SHP77 treated with DMSO at 0.1 percent for 48 hours (cell line): ENCODE measurements at regions not wholly inside any gene's neighbourhood (a gene's known extent, or its start where the extent isn't known, plus 50 kb on each side); places are given as distances from the start of the nearest gene placed in this dataset.

ENCODE experiments used
- DNase-seq: peaks from one replicate; lab custom pipeline; 2025; lab: John Stamatoyannopoulos, UW

DNA sequence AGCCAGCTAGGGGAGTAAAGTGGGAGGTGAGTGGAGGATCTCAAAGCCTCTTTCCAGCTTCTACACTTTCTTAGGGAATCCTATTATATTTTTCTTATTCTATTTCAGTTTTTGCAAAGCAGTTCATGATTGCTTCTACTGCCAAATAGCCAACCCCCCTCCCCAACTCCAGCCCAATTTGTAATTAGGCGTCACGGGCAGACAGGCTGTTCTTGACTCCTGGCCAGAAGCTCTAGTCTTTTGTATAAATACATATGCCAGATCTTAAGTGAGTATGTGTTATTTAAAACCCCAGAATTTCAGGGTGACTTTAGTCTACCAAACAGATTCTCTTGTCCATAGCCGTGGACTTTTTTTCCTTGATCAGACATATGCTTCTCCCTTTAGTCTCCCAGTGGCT lies 255.2 kb downstream of the BUB3 start:
- no peak for DNase-seq

DNA sequence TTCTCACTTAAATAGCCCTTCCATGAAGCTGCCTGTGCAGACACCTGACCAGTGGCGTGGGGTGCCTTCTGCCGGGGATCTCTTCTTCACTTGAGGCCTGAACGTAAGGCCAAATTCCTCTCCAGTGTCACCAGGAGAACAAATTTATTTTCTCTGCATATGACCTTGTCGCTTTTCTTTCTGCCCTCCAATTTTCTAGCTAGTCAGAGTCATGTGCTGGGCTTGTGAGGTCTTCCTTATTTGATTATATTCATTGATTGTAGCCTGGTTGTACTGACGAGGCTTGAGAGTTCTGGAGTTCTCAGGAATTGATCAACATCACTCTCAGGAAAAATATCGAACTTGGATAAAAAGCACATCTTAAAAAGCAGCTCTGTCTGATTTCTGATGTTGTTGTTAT lies 255.7 kb downstream of the BUB3 start:
- no peak for DNase-seq

DNA sequence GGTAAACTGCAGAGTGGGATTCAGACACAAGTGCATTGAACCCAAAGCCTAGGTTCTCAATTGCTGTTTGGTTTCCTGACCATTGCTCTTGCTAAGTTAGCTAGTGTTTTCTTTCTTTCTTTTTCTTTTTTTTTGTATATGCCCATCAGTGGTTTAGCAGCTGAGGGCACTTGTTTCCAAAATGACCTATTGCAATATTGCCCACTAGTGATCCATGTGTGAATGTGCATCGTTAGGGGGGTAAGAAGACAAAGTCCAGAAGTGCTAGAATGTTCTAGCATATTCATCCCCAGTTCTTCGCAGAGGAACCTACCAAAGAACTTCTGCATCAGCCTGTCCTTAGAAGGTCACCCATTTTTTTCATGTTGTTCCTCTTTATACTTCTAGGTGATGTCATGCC lies 252.8 kb upstream of the GPR26 start:
- no peak for DNase-seq

DNA sequence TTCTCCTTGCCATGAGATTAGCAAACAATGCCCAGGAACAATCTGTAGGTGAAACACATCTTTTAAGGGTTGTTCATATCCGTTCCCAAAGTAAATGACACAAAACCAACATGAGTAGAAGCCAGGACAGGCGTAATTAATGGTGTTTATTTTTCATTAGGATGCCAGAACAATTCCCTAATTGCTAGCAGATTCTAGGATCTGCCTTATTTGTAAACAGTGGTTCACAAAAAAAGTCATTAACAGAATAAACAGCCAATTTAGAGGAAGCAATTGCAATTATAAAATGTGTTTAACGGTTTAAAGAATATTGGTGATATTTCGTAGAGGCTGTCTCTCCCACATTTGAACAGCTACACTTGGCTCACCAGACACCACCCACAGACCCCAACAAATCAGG lies 250.6 kb upstream of the GPR26 start:
- DNase-seq = no peak

DNA sequence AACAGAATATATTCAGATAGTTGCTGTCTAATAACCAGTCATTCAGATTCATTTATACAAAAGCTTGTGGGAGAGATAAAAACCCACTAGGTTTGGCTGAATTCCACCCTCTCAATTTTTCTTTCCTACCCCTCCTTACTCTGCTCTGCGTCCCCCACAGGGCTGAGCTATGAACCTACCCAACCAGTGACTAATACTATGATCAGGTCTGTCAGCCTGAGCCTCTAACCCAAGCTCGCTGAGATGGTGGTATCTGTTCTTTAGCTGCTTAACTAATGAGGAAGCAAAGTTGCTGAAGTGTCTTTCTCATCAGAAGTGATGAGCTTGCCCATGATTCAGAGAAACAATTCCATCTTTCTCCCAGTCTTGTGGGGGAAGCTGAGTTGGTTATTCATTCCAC lies 248.7 kb upstream of the GPR26 start:
- no peak for DNase-seq

- DNase-seq = no peak
Measured at GRCh38 chr10:123421461-123421860, 244.7 kb upstream of the GPR26 start.

DNA sequence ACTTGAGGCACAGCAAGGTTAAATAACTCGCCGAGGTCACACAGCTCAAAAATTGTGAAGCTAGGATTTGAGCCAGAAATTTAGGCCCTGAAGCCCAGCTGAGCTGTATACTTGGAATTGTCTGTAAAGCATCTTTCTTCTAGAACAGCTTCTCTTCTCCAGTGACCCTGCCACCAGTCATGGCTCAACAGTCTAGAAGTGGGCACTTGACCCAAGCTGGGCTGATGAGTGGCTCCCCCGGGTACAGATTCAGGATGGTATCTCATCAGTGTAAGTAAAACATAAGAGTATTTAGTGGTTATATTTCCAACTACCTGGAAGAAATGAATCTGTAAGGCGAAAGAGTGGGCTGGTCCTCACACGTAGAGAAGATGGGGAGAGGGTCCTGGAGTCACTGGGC lies 243.9 kb upstream of the GPR26 start:
- no peak for DNase-seq

- no peak for DNase-seq
Measured at GRCh38 chr10:123424537-123424936, 241.6 kb upstream of the GPR26 start.

GRCh38 chr10:123425680-123426079 lies 240.5 kb upstream of the GPR26 start:
- DNase-seq = no peak

DNA sequence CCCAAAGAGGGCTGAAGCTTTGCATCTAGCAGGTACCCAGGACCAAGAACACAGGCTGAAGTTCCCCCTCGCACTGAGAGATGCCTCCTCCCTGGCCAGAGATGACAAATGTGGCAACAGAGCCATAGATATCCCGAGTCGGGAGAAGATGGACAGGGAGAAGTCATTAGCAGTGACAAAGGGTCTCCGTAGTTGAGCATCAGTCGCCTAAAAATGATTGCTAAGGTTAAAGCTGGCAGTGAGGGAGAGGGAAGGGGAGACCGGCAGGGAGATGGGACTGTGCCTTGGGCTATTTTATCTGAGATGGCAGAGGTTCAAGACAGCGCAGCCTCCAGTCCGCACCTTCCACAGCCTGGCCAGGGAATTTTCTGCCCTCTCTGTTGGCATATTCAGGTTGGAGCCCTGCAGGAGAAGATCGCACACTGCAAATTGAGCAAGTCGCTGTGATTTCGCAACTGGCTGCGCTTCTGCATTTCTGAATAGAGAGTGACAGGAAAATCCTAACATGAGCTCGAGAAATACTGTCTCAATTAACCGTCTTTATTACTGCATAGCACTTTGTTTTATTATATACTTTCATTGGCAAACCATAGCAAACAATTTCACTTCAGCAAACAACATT lies 238.9 kb upstream of the GPR26 start:
- no peak for DNase-seq

- DNase-seq = no peak
Measured at GRCh38 chr10:123428391-123428790, 237.8 kb upstream of the GPR26 start.

DNA sequence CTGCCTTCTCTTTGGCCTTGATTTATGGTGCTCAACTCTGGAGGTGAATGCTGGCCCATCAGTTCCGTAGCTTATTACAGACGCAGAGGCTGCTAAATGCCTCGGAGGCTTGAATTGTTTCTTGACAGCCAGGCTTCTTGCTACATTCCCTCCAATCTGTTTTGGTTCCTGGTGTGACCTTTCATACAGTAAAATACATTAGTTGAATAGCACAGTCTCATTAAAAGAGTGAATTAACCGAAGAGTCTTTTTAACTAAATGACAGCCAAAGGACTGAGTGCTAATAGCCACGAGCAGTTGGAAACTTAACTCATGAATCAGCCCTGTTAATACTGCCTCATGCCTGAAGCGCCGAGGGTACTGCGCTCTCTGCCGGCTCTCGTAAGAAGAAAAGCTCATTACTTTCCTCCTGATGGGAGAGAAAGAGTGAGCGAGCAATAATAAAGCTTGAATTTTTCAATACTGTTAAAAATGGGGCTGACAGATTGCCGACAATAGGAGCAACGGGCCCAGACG lies 236.4 kb upstream of the GPR26 start:
- no peak for DNase-seq

DNA sequence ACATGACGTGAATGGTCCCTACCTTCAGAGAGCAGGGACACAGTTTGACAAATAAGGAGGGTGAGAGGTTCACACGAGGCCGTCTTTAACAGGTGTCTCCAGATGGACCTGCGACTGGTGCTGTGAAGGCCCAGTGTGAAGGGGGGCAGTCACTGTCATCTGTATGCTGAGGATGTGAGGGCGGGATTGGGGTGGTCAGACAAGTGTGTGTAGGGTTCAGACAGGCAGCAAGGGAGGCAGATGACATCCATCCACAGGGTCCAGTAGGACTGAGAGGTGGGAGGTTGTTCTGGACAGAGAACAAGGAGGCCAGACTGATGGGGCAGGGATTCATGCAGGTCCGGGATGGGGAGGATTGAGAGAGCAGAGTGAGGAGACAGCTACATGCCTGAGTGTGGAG lies 232.6 kb upstream of the GPR26 start:
- no peak for DNase-seq

GRCh38 chr10:123434435-123435039 lies 231.6 kb upstream of the GPR26 start:
- no peak for DNase-seq

DNA sequence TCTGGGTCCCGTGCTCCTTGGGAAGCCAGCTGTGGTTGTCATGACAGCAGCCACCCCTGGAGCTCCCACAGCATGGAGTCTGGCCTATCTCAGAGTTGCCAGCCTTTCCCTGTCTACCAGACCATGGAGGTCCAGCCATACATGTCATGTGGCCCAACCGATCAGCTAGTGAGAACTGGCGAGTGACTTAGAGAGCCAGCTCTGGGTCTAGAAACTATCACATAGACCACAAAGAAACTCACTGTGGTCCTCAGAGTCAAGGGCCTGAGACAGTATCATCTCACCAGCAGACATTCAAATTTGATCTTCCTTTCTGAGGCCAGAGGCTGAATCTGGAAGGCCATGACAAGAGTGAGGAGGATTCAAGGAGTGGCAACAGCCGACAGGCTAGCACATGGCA lies 223.3 kb upstream of the GPR26 start:
- DNase-seq = no peak

- no peak for DNase-seq
Measured at GRCh38 chr10:123443924-123444323, 222.2 kb upstream of the GPR26 start.

DNA sequence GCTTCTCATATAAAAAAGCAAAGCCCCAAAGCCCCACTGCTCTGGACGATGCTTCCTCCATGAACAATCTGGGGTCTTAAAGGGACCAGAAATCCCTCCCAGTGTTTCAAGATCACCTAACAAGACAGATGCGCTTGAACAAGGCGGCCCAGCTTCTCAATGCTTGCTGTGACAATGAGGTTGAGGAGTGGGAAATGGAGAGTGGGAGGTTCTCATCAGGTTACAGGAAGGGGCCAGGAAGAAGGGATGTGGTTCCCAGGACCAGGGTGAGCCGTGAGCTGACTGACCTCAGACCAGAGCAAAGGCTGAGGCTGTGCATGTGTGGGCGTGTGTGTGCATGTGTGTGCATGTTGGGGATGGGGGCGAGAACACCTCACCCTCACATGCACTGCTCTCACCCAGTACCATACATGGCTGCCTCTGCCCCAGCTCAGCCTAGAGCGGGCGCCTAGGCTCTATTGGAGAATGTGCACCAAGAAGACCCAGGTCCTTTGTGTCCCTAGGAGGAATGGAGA lies 220.8 kb upstream of the GPR26 start:
- DNase-seq = no peak

DNA sequence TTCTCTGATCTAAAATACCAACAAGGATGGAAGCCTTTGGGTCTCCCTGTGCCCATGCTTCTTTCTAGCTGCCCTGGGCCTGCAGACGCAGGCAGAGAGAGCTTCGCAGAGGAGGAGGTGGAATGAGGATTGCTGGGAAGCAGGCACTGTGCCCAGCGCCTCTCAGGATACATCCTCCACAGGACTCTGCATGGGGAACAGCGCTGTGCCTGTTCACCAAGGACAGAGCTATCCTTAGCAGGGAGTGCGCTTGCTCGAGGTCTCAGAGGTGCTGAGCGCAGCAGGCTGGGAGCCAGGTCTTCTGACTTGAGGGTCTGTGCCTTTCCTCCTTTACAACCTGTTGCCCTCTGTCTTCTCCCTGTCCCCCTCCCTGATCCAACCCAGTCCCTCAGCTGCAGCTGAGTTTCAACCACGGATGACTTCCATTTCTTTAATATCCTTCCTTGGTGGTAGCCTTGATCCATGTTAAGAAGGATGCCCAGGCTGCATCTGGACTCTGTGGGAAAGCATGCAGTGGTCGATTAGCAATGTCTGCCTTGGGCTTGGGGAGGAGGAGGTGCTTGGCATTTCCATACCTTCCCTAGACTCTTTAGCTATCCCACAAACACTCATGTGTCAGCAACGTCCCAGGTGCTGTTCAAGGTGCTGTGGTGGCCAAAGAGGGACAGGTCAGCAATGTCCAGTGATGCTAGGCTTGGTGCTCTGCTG lies 219.6 kb upstream of the GPR26 start:
- DNase-seq = no peak

DNA sequence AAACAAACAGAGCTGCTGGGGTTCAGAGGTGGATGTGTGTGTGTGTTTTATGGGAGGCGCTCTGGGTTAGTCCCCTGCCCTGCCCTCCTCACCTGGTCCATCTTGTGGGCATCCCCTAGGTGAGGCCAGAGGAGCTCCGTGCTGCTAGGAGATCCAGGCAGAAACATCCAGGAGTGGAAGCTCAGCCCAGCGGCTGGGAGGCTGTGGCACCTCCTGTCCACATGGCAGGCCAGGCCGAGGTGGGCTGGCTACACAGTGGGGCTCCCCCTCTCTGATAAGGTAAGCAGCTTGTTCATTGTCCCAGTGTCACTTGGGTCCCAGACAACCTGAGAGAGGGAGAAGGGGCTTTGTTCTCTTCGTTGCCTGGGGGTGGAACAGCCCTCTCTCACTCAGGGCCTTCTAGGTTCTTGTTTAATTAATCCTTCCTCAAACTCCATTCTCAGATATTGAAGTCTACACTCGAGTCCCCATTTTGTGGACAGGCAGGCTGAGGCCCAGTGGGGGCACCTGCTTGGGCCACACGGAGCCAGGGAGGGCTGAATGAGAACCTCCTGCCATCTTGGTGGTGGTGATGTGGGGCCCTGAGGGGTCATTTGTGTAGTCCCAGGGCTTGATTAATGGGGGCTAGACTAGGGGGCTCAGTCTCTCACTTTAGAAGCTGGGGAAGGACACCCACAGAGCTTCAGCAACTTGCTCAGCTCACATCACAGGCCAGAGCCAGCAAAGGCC lies 216.8 kb upstream of the GPR26 start:
- DNase-seq = no peak

GRCh38 chr10:123450956-123451605 lies 215.1 kb upstream of the GPR26 start:
- DNase-seq = no peak

- no peak for DNase-seq
Measured at GRCh38 chr10:123451618-123452245, 214.4 kb upstream of the GPR26 start.

DNA sequence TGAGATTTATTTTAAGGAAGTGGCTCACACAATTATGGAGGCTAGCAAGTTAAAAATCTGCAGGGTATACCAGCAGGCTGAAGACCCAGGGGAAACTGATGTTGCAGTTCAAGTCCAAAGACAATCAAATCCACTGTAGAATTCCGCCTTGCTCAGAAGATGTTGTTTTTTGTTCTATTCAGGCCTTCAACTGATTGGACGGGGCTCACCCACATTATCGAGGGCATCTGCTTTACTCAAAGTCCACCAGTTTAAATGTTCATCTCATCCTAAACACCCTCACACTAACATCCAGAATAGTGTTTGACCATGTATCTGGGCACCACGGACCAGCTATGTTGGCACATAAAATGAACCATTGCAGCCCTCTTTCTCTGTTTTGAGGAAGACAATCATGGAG lies 211.2 kb upstream of the GPR26 start:
- no peak for DNase-seq
